ENCODE measurements at regions not wholly inside any gene's neighbourhood (a gene's known extent, or its start where the extent isn't known, plus 50 kb on each side); places are given as distances from the start of the nearest gene placed in this dataset.
"Not testable (repeated sequence)": the region's sequence is repeated elsewhere in the genome, so short reads cannot be mapped to it uniquely, and the experiment has no call there.

DNA sequence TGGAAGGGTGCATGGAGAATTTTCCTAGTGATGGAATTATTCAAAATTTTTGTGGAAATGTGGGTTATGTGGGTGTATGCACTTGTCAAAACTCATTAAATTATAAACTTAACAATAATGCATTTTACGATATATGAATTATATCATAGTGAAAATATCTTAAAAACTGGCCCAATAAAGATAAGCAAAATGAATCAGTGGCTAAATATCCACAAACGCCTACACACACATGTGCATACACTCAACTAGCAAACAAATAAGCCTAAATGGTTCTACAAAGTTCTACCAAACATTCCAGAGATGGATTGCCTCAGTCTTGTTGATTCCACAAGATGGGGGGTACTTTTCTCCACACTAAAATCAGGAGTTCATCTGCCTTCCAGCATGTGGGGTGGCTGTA is 349.5 kb downstream of the TSHZ3 start:
- Histone ChIP-seq H3K9ac (ENCODE audit: low read length) (no peak overlapping the region), H3K27me3 (ENCODE audit: control insufficient read depth, insufficient read depth, low read length) (no peaks in the 10 kb centered on the region), H3K4me1 (ENCODE audit: control insufficient read depth, insufficient read depth, low read length) (no peaks in the 10 kb centered on the region), H3K36me3 (ENCODE audit: control insufficient read depth, insufficient read depth, low read length) (no peaks in the 10 kb centered on the region), H3K4me3 (ENCODE audit: low read length) (no peak overlapping the region), H3K9me3 (ENCODE audit: control insufficient read depth, low read length) (no peaks in the 10 kb centered on the region)

DNA sequence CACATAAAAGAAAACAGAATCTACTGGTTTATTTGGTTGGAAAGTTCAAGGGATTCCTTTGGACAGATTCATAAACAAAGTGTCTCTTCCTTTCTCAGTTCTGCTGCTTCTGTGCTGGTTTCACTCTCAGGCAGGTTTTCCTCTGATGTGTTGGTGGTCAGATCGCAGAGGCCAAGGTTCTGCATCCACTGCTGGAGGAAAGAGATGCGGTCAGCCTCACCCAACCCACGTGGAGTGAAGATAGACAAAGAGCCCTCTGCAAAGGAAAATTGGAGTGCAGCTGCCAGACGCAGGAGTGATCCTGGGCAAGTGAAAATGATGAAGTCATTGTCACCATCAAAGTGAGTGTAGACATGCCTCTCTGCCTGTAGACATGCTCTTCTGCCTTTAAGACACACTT is 352.0 kb downstream of the TSHZ3 start:
- H3K4me1 ChIP-seq (ENCODE audit: control insufficient read depth, insufficient read depth, low read length): no peaks in the 10 kb centered on the region
- H3K27me3 ChIP-seq (ENCODE audit: control insufficient read depth, insufficient read depth, low read length): no peaks in the 10 kb centered on the region
- H3K36me3 ChIP-seq (ENCODE audit: control insufficient read depth, insufficient read depth, low read length): no peaks in the 10 kb centered on the region
- H3K9me3 ChIP-seq (ENCODE audit: control insufficient read depth, low read length): no peaks in the 10 kb centered on the region
- H3K4me3 ChIP-seq (ENCODE audit: low read length): no peak overlapping the region
- no peak overlapping the region for H3K9ac ChIP-seq (ENCODE audit: low read length)

DNA sequence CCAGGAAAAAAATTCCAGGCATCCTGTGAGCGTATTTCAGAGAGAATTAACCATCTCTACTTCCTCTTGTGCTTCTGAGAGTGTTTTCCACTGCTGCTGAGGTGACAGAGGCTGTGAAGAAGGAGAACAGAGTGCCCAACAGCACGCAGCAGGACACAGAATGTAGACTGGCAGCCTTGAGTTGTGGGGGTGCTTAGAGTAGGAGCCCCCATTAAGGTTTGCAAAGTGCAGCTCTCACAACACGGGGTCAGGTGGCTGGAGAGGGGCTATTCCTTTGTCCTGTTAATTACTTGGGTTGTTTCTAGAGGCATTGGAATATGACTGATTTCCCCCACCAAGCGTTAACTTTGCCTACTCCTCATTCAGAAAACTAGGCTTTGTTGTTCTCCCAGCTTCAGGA is 370.6 kb downstream of the TSHZ3 start:
- H3K9ac ChIP-seq (ENCODE audit: low read length): no peak overlapping the region

DNA sequence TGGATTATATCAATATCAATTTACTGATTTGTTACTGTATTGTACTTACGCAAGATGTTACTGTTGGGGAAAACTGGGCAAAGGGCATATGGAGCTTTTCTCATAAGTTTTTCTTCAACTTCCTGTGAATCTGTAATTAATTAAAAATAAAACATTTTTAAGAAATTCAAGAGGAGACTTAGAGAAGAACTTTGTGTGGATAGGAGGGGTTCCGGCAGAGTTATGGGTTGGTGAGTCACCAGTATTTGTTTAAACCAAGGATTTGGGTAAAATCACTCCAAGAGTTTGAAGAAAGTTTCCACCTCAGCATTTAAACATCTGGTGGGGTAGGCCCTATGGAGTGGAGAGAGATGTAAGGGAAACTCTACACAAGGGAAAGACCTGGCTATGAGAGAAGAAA is 379.6 kb downstream of the TSHZ3 start:
- no peaks in the 10 kb centered on the region for H3K27me3 ChIP-seq (ENCODE audit: control insufficient read depth, insufficient read depth, low read length)
- no peak overlapping the region for H3K9ac ChIP-seq (ENCODE audit: low read length)
- no peaks in the 10 kb centered on the region for H3K36me3 ChIP-seq (ENCODE audit: control insufficient read depth, insufficient read depth, low read length)
- H3K4me3 ChIP-seq (ENCODE audit: low read length): no peak overlapping the region
- H3K4me1 ChIP-seq (ENCODE audit: control insufficient read depth, insufficient read depth, low read length): no peaks in the 10 kb centered on the region
- H3K9me3 ChIP-seq (ENCODE audit: control insufficient read depth, low read length): no peaks in the 10 kb centered on the region

More for the DNA sequence above, 370.6 kb downstream of the TSHZ3 start:
- Histone ChIP-seq H3K36me3 (ENCODE audit: control insufficient read depth, insufficient read depth, low read length) (no peaks in the 10 kb centered on the region), H3K4me1 (ENCODE audit: control insufficient read depth, insufficient read depth, low read length) (no peaks in the 10 kb centered on the region), H3K4me3 (ENCODE audit: low read length) (no peak overlapping the region), H3K27me3 (ENCODE audit: control insufficient read depth, insufficient read depth, low read length) (no peaks in the 10 kb centered on the region), H3K9me3 (ENCODE audit: control insufficient read depth, low read length) (no peaks in the 10 kb centered on the region)

DNA sequence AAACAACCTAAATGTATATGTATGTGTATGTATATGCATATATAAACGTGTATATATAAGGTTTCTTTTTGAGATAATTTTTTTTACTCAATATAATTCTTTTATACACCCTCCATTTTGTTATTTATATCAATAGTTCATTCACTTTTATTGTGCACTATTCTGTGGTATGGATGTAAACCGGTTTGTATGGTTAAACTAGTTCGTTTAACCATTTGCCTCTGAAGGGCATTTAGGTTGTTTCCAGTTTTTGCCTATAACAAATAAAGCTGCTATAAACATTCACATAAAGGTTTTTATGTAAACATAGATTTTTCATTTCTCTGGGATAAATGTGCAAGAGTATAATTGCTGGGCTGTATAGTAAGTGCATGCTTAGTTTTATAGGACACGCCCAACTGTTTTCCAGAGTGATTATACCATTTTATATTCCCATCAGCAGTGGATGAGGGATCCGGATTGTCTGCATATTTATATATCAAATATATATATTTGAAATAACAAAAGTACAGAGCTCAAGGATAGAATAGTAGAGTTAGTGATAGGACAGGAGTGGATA is 380.3 kb downstream of the TSHZ3 start:
- H3K4me3 ChIP-seq (ENCODE audit: low read length): no peak overlapping the region

DNA sequence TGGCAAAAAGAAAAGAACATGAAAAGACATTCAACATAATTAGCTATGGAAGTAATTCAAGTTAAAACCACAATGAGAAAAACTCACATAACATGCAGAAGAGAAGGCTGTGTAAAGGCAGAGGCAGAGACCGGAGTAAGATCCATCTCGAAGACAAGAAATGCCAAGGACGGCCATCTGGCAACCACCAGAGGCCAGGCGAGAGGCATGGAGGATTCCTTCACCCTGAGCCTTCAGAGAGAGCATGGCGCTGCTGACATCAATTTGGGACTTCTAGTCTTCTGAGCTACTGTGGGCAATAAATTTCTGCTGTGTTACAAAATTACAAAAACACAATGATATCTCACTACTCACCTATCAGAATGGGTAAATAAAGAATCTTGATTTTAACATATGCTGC is 381.0 kb downstream of the TSHZ3 start:
- H3K36me3 ChIP-seq (ENCODE audit: control insufficient read depth, insufficient read depth, low read length): no peaks in the 10 kb centered on the region
- H3K4me1 ChIP-seq (ENCODE audit: control insufficient read depth, insufficient read depth, low read length): no peaks in the 10 kb centered on the region
- no peak overlapping the region for H3K4me3 ChIP-seq (ENCODE audit: low read length)
- no peaks in the 10 kb centered on the region for H3K9me3 ChIP-seq (ENCODE audit: control insufficient read depth, low read length)
- H3K9ac ChIP-seq (ENCODE audit: low read length): no peak overlapping the region
- H3K27me3 ChIP-seq (ENCODE audit: control insufficient read depth, insufficient read depth, low read length): no peaks in the 10 kb centered on the region

More for the DNA sequence above, 380.3 kb downstream of the TSHZ3 start:
- no peaks in the 10 kb centered on the region for H3K36me3 ChIP-seq (ENCODE audit: control insufficient read depth, insufficient read depth, low read length)
- H3K9ac ChIP-seq (ENCODE audit: low read length): no peak overlapping the region
- no peaks in the 10 kb centered on the region for H3K27me3 ChIP-seq (ENCODE audit: control insufficient read depth, insufficient read depth, low read length)
- no peaks in the 10 kb centered on the region for H3K9me3 ChIP-seq (ENCODE audit: control insufficient read depth, low read length)
- H3K4me1 ChIP-seq (ENCODE audit: control insufficient read depth, insufficient read depth, low read length): no peaks in the 10 kb centered on the region

DNA sequence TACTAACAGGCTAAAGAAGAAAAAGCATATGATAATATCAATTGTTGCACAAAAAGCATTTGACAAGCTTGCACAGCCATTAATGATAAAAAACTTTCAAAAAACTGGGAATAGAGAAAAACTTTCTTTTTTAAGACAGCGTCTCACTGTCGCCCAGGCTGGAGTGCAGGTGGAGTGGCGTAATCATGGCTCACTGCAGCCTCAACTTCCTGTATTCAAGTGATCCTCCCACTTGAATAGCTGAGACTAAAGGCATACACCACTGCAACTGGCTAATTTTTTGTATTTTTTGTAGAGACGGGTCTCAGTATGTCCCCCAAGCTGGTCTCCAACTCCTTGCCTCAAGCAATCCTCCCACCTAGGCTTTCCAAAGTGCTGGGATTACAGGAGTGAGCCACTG is 382.8 kb downstream of the TSHZ3 start:
- Histone ChIP-seq H3K36me3 (ENCODE audit: control insufficient read depth, insufficient read depth, low read length) (no peaks in the 10 kb centered on the region), H3K4me1 (ENCODE audit: control insufficient read depth, insufficient read depth, low read length) (no peaks in the 10 kb centered on the region), H3K27me3 (ENCODE audit: control insufficient read depth, insufficient read depth, low read length) (no peaks in the 10 kb centered on the region), H3K9ac (ENCODE audit: low read length) (no peak overlapping the region), H3K9me3 (ENCODE audit: control insufficient read depth, low read length) (no peaks in the 10 kb centered on the region), H3K4me3 (ENCODE audit: low read length) (no peak overlapping the region)

DNA sequence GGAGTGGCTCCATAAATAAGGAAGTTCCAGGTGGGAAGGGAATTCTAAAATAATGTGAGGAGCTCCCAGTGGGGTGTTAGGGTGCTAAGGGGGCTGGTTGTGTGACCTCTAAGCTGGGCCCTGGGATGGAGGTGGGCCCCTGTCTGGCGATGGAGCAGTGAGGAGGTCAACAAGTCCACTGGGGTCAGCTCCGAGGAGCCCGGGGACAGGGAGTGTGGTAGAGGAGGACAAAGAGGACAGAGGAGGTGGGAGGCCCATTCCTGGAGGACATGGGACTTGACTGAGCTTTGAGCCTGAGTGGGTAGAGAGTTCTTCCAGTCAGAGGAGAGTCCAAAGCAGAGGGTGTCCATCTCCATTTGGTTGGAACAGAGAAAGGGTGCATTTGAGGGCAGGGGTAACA is 390.2 kb downstream of the TSHZ3 start:
- Histone ChIP-seq H3K4me1 (ENCODE audit: control insufficient read depth, insufficient read depth, low read length) (no peaks in the 10 kb centered on the region), H3K9me3 (ENCODE audit: control insufficient read depth, low read length) (no peaks in the 10 kb centered on the region), H3K27me3 (ENCODE audit: control insufficient read depth, insufficient read depth, low read length) (no peaks in the 10 kb centered on the region), H3K9ac (ENCODE audit: low read length) (no peak overlapping the region), H3K4me3 (ENCODE audit: low read length) (no peak overlapping the region), H3K36me3 (ENCODE audit: control insufficient read depth, insufficient read depth, low read length) (no peaks in the 10 kb centered on the region)

DNA sequence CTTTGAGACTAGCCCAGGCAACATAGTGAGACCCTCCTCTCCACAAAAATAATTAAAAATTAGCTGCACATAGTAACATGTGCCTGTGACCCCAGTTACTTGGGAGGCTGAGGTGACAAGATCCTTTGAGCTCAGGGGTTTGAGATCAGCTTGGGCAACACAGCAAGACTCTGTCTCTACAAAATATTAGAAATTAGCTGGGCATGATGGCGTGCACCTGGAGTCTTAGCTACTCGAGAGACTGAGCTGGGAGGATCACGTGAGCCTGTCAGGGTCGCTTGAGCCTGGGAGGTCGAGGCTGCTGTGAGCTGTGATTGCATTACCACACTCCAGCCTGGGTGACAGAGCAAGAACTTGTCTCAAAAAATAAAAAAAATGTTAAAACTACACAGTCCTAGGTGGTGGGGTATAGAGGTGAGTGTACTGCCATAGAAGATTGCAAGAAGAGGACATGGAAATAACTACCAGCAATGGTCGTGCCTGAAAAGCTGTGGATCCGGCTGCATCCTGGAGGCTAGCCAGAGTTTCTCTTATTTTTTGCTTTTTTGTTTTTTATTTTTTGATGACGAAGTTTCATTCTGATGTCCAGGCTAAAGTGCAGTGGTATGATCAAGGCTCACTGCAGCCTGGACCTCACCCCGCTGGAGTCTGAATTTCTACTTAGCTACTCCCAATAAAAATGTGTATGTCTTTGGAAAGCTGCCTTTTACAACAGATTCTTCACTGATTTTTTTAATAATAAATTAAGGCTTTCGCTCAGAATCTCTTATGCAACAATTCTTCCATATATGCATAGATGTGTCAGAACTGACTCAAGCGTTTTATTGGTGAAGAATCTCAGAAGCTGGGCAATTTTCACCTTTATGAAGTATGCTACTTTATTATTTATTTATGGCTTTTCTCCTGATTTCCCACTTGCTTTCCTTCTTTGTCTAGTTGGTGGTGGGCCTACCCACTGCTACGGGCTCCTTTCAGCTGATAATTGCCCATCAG is 393.8 kb downstream of the TSHZ3 start:
- Histone ChIP-seq H3K4me1 (ENCODE audit: control insufficient read depth, insufficient read depth, low read length) (no peaks in the 10 kb centered on the region), H3K9me3 (ENCODE audit: control insufficient read depth, low read length) (no peaks in the 10 kb centered on the region), H3K9ac (ENCODE audit: low read length) (no peak overlapping the region), H3K4me3 (ENCODE audit: low read length) (no peak overlapping the region), H3K27me3 (ENCODE audit: control insufficient read depth, insufficient read depth, low read length) (no peaks in the 10 kb centered on the region), H3K36me3 (ENCODE audit: control insufficient read depth, insufficient read depth, low read length) (no peaks in the 10 kb centered on the region)

DNA sequence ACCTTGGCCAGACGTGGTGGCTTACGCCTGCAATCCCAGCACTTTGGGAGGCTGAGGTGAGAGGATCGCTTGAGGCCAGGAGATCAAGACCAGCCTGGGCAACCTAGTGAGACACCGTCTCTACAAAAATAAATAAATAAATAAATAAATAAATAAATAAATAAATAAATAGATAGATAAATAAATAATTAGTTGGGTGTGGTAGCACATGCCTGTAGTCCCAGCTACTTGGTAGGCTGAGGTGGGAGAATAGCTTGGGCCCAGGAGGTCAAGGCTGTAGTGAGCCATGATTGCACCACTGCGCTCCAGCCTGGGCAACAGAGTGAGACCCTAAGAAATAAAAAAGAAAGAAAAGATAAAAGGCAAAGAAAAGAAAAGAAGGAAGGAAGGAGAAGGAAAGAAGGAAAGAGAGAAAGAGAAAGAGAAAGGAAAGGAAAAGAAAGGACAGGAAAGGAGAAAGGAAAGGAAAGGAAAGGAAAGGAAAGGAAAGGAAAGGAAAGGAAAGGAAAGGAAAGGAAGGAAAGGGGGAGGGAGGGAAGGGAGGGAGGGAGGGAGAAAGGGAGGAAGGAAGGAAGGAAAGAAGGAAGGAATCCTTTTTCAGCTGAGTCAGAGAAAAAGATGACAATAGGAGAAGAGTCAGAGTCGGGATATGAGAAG is 404.8 kb downstream of the TSHZ3 start:
- not testable (repeated sequence) for H3K4me1 ChIP-seq (ENCODE audit: control insufficient read depth, insufficient read depth, low read length); H3K9me3 ChIP-seq (ENCODE audit: control insufficient read depth, low read length); H3K27me3 ChIP-seq (ENCODE audit: control insufficient read depth, insufficient read depth, low read length); H3K9ac ChIP-seq (ENCODE audit: low read length); H3K36me3 ChIP-seq (ENCODE audit: control insufficient read depth, insufficient read depth, low read length); H3K4me3 ChIP-seq (ENCODE audit: low read length)

DNA sequence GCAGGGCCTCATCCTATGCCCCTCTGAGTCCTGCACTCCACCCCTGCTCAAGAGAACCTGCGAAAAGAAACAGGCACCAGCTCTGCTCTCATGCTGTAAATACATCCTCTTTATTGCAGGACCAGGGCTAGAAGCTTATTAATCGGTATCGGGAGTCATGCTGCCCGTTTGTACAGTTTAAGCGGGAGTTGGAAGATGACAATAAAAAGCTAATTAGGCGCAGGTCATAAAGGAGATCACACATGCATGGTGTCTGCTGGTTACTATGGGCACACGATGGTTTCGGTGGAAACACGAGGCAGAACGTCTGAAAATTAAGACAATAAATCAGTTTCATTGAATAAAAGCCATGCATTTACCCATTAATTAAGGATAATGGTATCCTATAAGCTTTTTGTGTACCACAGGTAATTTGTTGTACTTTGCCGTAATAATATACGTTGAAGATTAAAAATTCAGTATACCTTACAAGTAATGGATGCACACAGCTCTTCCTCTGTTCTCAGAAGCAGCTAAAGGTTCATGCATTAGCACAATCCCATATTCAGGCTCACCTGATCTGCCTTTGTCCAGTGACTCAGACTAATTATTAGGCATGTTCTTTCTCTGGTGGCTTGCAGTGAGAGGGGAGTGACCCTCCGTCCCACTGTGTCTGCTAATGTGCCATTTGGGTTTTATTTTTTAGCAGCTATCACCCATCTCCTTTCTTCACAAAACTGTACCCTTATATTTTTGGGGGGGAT is 406.0 kb downstream of the TSHZ3 start:
- no peaks in the 10 kb centered on the region for H3K27me3 ChIP-seq (ENCODE audit: control insufficient read depth, insufficient read depth, low read length)

DNA sequence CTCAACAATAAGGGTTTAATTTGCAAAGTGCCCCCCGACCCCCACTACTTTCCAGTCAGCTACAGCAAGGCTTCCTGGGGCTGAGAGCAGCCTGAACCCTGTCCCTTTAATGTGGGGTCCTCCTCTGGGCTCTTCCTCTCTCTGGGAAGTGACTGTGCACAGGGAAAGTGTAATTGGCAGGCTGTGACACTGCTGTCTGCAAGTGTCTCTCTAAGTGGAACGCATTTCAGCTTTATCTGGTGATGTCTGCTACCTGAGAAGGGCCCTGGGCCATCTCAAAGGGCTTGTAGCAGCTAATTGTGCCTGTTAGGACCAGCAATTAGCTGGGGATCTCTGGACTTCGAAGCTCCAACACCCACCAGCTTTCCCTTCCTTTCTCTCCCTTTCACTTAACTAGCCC is 406.6 kb downstream of the TSHZ3 start:
- no peaks in the 10 kb centered on the region for H3K36me3 ChIP-seq (ENCODE audit: control insufficient read depth, insufficient read depth, low read length)
- no peaks in the 10 kb centered on the region for H3K9me3 ChIP-seq (ENCODE audit: control insufficient read depth, low read length)
- H3K27me3 ChIP-seq (ENCODE audit: control insufficient read depth, insufficient read depth, low read length): no peaks in the 10 kb centered on the region
- H3K9ac ChIP-seq (ENCODE audit: low read length): no peak overlapping the region
- H3K4me3 ChIP-seq (ENCODE audit: low read length): no peak overlapping the region
- no peaks in the 10 kb centered on the region for H3K4me1 ChIP-seq (ENCODE audit: control insufficient read depth, insufficient read depth, low read length)

More for the DNA sequence above, 406.0 kb downstream of the TSHZ3 start:
- no peak overlapping the region for H3K4me3 ChIP-seq (ENCODE audit: low read length)
- no peaks in the 10 kb centered on the region for H3K4me1 ChIP-seq (ENCODE audit: control insufficient read depth, insufficient read depth, low read length)
- no peaks in the 10 kb centered on the region for H3K36me3 ChIP-seq (ENCODE audit: control insufficient read depth, insufficient read depth, low read length)
- H3K9ac ChIP-seq (ENCODE audit: low read length): no peak overlapping the region
- no peaks in the 10 kb centered on the region for H3K9me3 ChIP-seq (ENCODE audit: control insufficient read depth, low read length)
